ENCODE measurements at regions not wholly inside any gene's neighbourhood (a gene's known extent, or its start where the extent isn't known, plus 50 kb on each side); places are given as distances from the start of the nearest gene placed in this dataset.

- H3K27me3 ChIP-seq (replicated peaks; ENCODE audit: insufficient read depth, low read length), result no peaks in the 10 kb centered on the region
- no peaks in the 10 kb centered on the region for H3K36me3 ChIP-seq (replicated peaks; ENCODE audit: insufficient read depth, low read length)
- H3K79me2 ChIP-seq (ENCODE audit: low read length), result no peaks in the 10 kb centered on the region
- H3F3A ChIP-seq (ENCODE audit: insufficient read depth, low read length), result peaks cover 32% of the 10 kb centered on the region
- no peak overlapping the region for H3K4me3 ChIP-seq (ENCODE audit: low read length)
- H3K9ac ChIP-seq (ENCODE audit: low read length), result no peak overlapping the region
- H3K27ac ChIP-seq (ENCODE audit: low read length), result no peak overlapping the region
- no peak for DNase-seq
- H3K4me2 ChIP-seq (ENCODE audit: low read depth, low read length), result no peak overlapping the region
- TF ChIP-seq CTCF (IDR thresholded peaks at IDR 0.05; ENCODE audit: low read length), result no peak
- TF ChIP-seq EZH2phosphoT487 (IDR thresholded peaks at IDR 0.05; ENCODE audit: low read length), result no peak
- no peak for TF ChIP-seq EZH2 (optimal IDR thresholded peaks at IDR 0.05; ENCODE audit: low read depth, low read length)
- H3K9me3 ChIP-seq (replicated peaks; ENCODE audit: insufficient read depth, low read length), result no peaks in the 10 kb centered on the region
- H3K4me1 ChIP-seq (ENCODE audit: low read length), result peaks cover 55% of the 10 kb centered on the region
- no peaks in the 10 kb centered on the region for H3K9me2 ChIP-seq (replicated peaks; ENCODE audit: insufficient read depth, low read length)
- H4K20me1 ChIP-seq (ENCODE audit: insufficient read depth, low read length), result no peaks in the 10 kb centered on the region
- H2AFZ ChIP-seq (ENCODE audit: low read length), result no peak overlapping the region
Observed at GRCh38 chr3:117625174-117625573, 915.6 kb downstream of the TUSC7 start.

GRCh38 chr3:117626577-117626976 lies 917.0 kb downstream of the TUSC7 start:
- H4K20me1 ChIP-seq (ENCODE audit: insufficient read depth, low read length), result no peaks in the 10 kb centered on the region
- 0 out of 2 replicates have a peak overlapping the region, but pooled peaks have one; percentile 6 for H3K4me2 ChIP-seq (ENCODE audit: low read depth, low read length)
- no peaks in the 10 kb centered on the region for H3K9me3 ChIP-seq (replicated peaks; ENCODE audit: insufficient read depth, low read length)
- no peaks in the 10 kb centered on the region for H3K27me3 ChIP-seq (replicated peaks; ENCODE audit: insufficient read depth, low read length)
- TF ChIP-seq EZH2phosphoT487 (IDR thresholded peaks at IDR 0.05; ENCODE audit: low read length) (no peak), EZH2 (optimal IDR thresholded peaks at IDR 0.05; ENCODE audit: low read depth, low read length) (no peak), CTCF (IDR thresholded peaks at IDR 0.05; ENCODE audit: low read length) (no peak)
- H3K4me1 ChIP-seq (ENCODE audit: low read length), result peaks cover 56% of the 10 kb centered on the region
- no peak overlapping the region for H2AFZ ChIP-seq (ENCODE audit: low read length)
- no peak for DNase-seq
- no peaks in the 10 kb centered on the region for H3K36me3 ChIP-seq (replicated peaks; ENCODE audit: insufficient read depth, low read length)
- H3K27ac ChIP-seq (ENCODE audit: low read length), result no peak overlapping the region
- no peak overlapping the region for H3K9ac ChIP-seq (ENCODE audit: low read length)
- no peaks in the 10 kb centered on the region for H3K9me2 ChIP-seq (replicated peaks; ENCODE audit: insufficient read depth, low read length)
- peaks cover 42% of the 10 kb centered on the region for H3F3A ChIP-seq (ENCODE audit: insufficient read depth, low read length)
- H3K79me2 ChIP-seq (ENCODE audit: low read length), result no peaks in the 10 kb centered on the region
- no peak overlapping the region for H3K4me3 ChIP-seq (ENCODE audit: low read length)

GRCh38 chr3:117628823-117629291 lies 919.3 kb downstream of the TUSC7 start:
- peaks cover 58% of the 10 kb centered on the region for H3F3A ChIP-seq (ENCODE audit: insufficient read depth, low read length)
- no peaks in the 10 kb centered on the region for H3K9me2 ChIP-seq (replicated peaks; ENCODE audit: insufficient read depth, low read length)
- no peaks in the 10 kb centered on the region for H4K20me1 ChIP-seq (ENCODE audit: insufficient read depth, low read length)
- peaks cover 72% of the 10 kb centered on the region for H3K4me1 ChIP-seq (ENCODE audit: low read length)
- H3K4me3 ChIP-seq (ENCODE audit: low read length), result peak overlapping the region; percentile 28; the same call in 1 of the 2 replicates
- DNase-seq, result peak; percentile 97
- H3K27me3 ChIP-seq (replicated peaks; ENCODE audit: insufficient read depth, low read length), result no peaks in the 10 kb centered on the region
- peak overlapping the region; percentile 88 for H3K27ac ChIP-seq (ENCODE audit: low read length)
- no peaks in the 10 kb centered on the region for H3K9me3 ChIP-seq (replicated peaks; ENCODE audit: insufficient read depth, low read length)
- no peak overlapping the region for H2AFZ ChIP-seq (ENCODE audit: low read length)
- H3K4me2 ChIP-seq (ENCODE audit: low read depth, low read length), result peak overlapping the region; percentile 63
- TF ChIP-seq EZH2 (optimal IDR thresholded peaks at IDR 0.05; ENCODE audit: low read depth, low read length), result no peak
- TF ChIP-seq CTCF (IDR thresholded peaks at IDR 0.05; ENCODE audit: low read length), result no peak
- no peak for TF ChIP-seq EZH2phosphoT487 (IDR thresholded peaks at IDR 0.05; ENCODE audit: low read length)
- H3K9ac ChIP-seq (ENCODE audit: low read length), result peak overlapping the region; percentile 28; the same call in 1 of the 2 replicates
- H3K79me2 ChIP-seq (ENCODE audit: low read length), result no peaks in the 10 kb centered on the region
- H3K36me3 ChIP-seq (replicated peaks; ENCODE audit: insufficient read depth, low read length), result no peaks in the 10 kb centered on the region

All from MM.1S (cell line).